ENCODE measurements at regions not wholly inside any gene's neighbourhood (a gene's known extent, or its start where the extent isn't known, plus 50 kb on each side); places are given as distances from the start of the nearest gene placed in this dataset.

DNA sequence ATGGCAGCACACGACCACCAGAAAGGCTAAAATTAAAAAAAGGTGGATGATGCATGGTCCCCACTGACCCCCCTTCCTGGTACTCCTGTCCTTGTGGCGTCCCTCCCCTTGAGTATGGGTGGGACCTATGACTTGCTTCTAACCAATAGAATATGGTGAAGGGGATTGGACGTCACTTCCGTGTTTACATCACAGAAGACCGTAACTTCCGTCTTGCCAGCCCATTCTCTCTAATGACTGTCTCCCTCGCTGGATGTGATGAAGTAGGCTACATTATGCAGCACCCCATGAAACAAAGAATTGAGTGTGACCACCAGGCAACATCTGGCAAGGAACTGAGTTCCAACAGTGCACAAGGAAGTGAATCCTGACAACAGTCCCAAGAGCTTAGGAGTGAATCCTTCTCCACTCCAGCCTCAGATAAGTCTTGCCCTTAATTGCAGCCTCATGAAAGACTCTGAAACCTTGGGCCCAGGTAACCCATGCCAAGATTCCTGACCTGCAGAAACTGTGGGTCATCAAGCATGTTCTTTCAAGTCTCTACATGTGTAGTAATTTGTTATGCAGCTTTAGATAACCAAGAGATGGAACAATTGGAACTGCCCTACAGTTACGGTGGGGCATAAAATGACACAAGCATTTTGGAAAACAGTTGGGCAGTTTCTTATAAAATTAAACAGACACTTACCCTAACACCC, 80.1 kb upstream of the NPAS2 start:
- no peaks in the 10 kb centered on the region for H3K4me1 ChIP-seq (ENCODE audit: low read length)
- no peak overlapping the region for H3K4me3 ChIP-seq (ENCODE audit: low read length)
- no peak for DNase-seq
- TF ChIP-seq EZH2 (optimal IDR thresholded peaks at IDR 0.05; ENCODE audit: low read depth, low read length) (no peak), EZH2phosphoT487 (IDR thresholded peaks at IDR 0.05; ENCODE audit: low read length) (no peak)
- TF ChIP-seq, protein P1, sequence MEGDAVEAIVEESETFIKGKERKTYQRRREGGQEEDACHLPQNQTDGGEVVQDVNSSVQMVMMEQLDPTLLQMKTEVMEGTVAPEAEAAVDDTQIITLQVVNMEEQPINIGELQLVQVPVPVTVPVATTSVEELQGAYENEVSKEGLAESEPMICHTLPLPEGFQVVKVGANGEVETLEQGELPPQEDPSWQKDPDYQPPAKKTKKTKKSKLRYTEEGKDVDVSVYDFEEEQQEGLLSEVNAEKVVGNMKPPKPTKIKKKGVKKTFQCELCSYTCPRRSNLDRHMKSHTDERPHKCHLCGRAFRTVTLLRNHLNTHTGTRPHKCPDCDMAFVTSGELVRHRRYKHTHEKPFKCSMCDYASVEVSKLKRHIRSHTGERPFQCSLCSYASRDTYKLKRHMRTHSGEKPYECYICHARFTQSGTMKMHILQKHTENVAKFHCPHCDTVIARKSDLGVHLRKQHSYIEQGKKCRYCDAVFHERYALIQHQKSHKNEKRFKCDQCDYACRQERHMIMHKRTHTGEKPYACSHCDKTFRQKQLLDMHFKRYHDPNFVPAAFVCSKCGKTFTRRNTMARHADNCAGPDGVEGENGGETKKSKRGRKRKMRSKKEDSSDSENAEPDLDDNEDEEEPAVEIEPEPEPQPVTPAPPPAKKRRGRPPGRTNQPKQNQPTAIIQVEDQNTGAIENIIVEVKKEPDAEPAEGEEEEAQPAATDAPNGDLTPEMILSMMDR (IDR thresholded peaks at IDR 0.05; ENCODE audit: low read length) = no peak
- no peaks in the 10 kb centered on the region for H3F3A ChIP-seq (ENCODE audit: insufficient read depth, low read length)
- H3K9me3 ChIP-seq (replicated peaks; ENCODE audit: insufficient read depth, low read length) = no peaks in the 10 kb centered on the region
- H4K20me1 ChIP-seq (ENCODE audit: insufficient read depth, low read length) = no peaks in the 10 kb centered on the region
- H3K9me2 ChIP-seq (replicated peaks; ENCODE audit: insufficient read depth, low read length) = no peaks in the 10 kb centered on the region
- H3K27ac ChIP-seq (ENCODE audit: low read length) = no peak overlapping the region
- no peak overlapping the region for H3K4me2 ChIP-seq (ENCODE audit: low read depth, low read length)
- no peak overlapping the region for H3K9ac ChIP-seq (ENCODE audit: low read length)
- no peak overlapping the region for H2AFZ ChIP-seq (ENCODE audit: low read length)
- no peaks in the 10 kb centered on the region for H3K79me2 ChIP-seq (ENCODE audit: low read length)
- H3K27me3 ChIP-seq (replicated peaks; ENCODE audit: insufficient read depth, low read length) = no peaks in the 10 kb centered on the region
- no peaks in the 10 kb centered on the region for H3K36me3 ChIP-seq (replicated peaks; ENCODE audit: insufficient read depth, low read length)

DNA sequence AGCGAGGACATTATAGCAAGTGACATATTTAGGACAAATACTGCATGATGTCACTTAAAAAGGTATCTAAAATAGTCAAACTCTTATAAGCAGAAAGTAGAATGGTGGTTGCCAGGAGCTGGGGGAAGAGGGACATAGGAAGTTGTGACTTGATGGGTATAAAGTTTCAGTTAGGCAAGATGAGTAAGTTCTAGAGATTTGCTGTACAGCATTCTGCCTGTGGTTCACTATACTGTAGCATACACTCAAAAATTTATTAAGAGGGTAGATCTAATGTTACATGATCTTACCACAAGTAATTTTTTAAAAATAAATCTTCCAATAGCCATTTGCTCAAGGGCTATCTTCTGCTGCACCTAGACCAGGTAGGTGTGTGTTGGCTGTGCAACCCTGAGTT, 78.1 kb upstream of the NPAS2 start:
- no peak for DNase-seq
- no peaks in the 10 kb centered on the region for H3K9me3 ChIP-seq (replicated peaks; ENCODE audit: insufficient read depth, low read length)
- H3K27ac ChIP-seq (ENCODE audit: low read length) = no peak overlapping the region
- TF ChIP-seq EZH2 (optimal IDR thresholded peaks at IDR 0.05; ENCODE audit: low read depth, low read length) = no peak
- TF ChIP-seq EZH2phosphoT487 (IDR thresholded peaks at IDR 0.05; ENCODE audit: low read length) = no peak
- TF ChIP-seq, protein P1 (IDR thresholded peaks at IDR 0.05; ENCODE audit: low read length) = no peak
- no peaks in the 10 kb centered on the region for H3F3A ChIP-seq (ENCODE audit: insufficient read depth, low read length)
- no peaks in the 10 kb centered on the region for H3K9me2 ChIP-seq (replicated peaks; ENCODE audit: insufficient read depth, low read length)
- no peaks in the 10 kb centered on the region for H4K20me1 ChIP-seq (ENCODE audit: insufficient read depth, low read length)
- H3K9ac ChIP-seq (ENCODE audit: low read length) = no peak overlapping the region
- H3K4me2 ChIP-seq (ENCODE audit: low read depth, low read length) = no peak overlapping the region
- H3K36me3 ChIP-seq (replicated peaks; ENCODE audit: insufficient read depth, low read length) = no peaks in the 10 kb centered on the region
- no peak overlapping the region for H2AFZ ChIP-seq (ENCODE audit: low read length)
- no peaks in the 10 kb centered on the region for H3K4me1 ChIP-seq (ENCODE audit: low read length)
- no peaks in the 10 kb centered on the region for H3K79me2 ChIP-seq (ENCODE audit: low read length)
- no peak overlapping the region for H3K4me3 ChIP-seq (ENCODE audit: low read length)
- H3K27me3 ChIP-seq (replicated peaks; ENCODE audit: insufficient read depth, low read length) = no peaks in the 10 kb centered on the region

DNA sequence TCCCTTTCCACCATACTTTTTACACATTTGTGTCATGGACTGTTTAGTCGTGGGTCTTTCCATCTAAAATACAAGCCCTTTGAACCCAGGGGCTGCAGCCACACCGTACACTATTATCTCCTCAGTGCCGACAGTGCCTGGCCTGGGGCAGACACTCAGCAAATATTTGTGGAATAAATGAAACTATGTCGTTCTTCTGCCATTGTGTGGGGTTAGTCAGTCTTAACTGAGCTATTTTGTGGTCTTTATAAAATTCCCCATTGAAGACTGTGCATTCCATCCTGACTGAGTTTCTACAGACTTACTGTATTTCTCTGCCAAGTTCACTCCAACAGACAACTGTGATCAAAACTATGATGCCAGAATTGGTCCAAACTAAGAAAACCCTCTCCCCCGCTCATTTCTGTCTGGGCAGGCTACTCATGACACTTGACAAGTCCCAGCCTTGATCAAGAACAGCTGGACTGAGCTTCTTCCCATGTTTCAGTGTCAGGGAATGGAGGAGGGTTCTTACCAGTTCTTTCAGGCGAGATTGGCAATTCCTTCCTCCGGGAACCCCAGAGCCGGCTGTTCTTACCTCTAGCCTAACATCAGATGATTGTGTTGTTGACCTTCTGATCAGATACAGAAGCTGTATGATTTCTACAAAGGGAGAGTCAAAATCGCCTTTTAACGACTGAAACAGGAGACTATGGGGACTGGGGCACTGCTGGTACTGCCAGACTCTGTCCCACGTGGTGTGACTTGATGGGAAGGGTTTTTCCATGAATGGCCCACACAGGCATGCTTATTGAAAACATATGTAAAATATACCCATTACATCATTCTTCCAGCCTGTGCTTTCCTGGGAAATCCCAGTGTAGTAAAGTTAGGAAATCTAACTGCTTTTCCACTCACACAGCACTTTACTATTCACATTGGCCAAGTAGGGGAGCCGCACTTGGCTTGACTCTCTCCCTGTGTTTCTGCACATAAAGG, 77.4 kb upstream of the NPAS2 start:
- TF ChIP-seq, protein P1 (IDR thresholded peaks at IDR 0.05; ENCODE audit: low read length) = no peak
- Histone ChIP-seq H3K27ac (ENCODE audit: low read length) (no peak overlapping the region), H3K4me1 (ENCODE audit: low read length) (no peaks in the 10 kb centered on the region), H2AFZ (ENCODE audit: low read length) (no peak overlapping the region), H4K20me1 (ENCODE audit: insufficient read depth, low read length) (no peaks in the 10 kb centered on the region), H3F3A (ENCODE audit: insufficient read depth, low read length) (no peaks in the 10 kb centered on the region), H3K4me3 (ENCODE audit: low read length) (no peak overlapping the region), H3K36me3 (replicated peaks; ENCODE audit: insufficient read depth, low read length) (no peaks in the 10 kb centered on the region), H3K9me2 (replicated peaks; ENCODE audit: insufficient read depth, low read length) (no peaks in the 10 kb centered on the region), H3K4me2 (ENCODE audit: low read depth, low read length) (no peak overlapping the region), H3K9me3 (replicated peaks; ENCODE audit: insufficient read depth, low read length) (no peaks in the 10 kb centered on the region), H3K9ac (ENCODE audit: low read length) (no peak overlapping the region), H3K79me2 (ENCODE audit: low read length) (no peaks in the 10 kb centered on the region), H3K27me3 (replicated peaks; ENCODE audit: insufficient read depth, low read length) (no peaks in the 10 kb centered on the region)
- no peak for DNase-seq

All from MM.1S (cell line).